ENCODE measurements at regions not wholly inside any gene's neighbourhood (a gene's known extent, or its start where the extent isn't known, plus 50 kb on each side); places are given as distances from the start of the nearest gene placed in this dataset.

GRCh38 chr13:34419025-34419424, 523.0 kb upstream of the NBEA start:
- Histone ChIP-seq H3K27ac (ENCODE audit: low read depth in 1 of 2, low read length in 2 of 2) (no peak overlapping the region), H3K9ac (ENCODE audit: low read depth in 1 of 2, low read length in 2 of 2) (no peak overlapping the region), H3K27me3 (ENCODE audit: control insufficient read depth in 4 of 4, insufficient read depth in 4 of 4, low read length in 3 of 4) (no peaks in the 10 kb centered on the region), H3K9me3 (ENCODE audit: control insufficient read depth in 4 of 4, low read length in 3 of 4) (no peaks in the 10 kb centered on the region), H3K36me3 (ENCODE audit: control insufficient read depth in 4 of 4, insufficient read depth in 3 of 4, low read depth in 1 of 4, low read length in 3 of 4) (no peaks in the 10 kb centered on the region), H3K4me3 (ENCODE audit: low read depth in 1 of 3, low read length in 3 of 3) (no peak overlapping the region), H3K4me1 (ENCODE audit: control insufficient read depth in 4 of 4, insufficient read depth in 4 of 4, low read length in 3 of 4) (no peaks in the 10 kb centered on the region)
- TF ChIP-seq JUND (IDR thresholded peaks at IDR 0.05): no peak
- no peak for TF ChIP-seq GABPA (IDR thresholded peaks at IDR 0.05 in 1 of 2, conservative IDR thresholded peaks at IDR 0.05 in 1 of 2)
- no peak for TF ChIP-seq SP1 (IDR thresholded peaks at IDR 0.05)
- no peak for TF ChIP-seq FOXA2 (IDR thresholded peaks at IDR 0.05)
- no peak for TF ChIP-seq ZBTB33 (IDR thresholded peaks at IDR 0.05)
- TF ChIP-seq CTCF (IDR thresholded peaks at IDR 0.05; ENCODE audit: low read depth, low read length, missing input control): no peak
- TF ChIP-seq RAD21 (IDR thresholded peaks at IDR 0.05): no peak
- no peak for TF ChIP-seq HNF4A (conservative IDR thresholded peaks at IDR 0.05)
- no peak for TF ChIP-seq ATF3 (IDR thresholded peaks at IDR 0.05)
- TF ChIP-seq FOXA1 (IDR thresholded peaks at IDR 0.05): no peak
- no peak for TF ChIP-seq EGR1 (IDR thresholded peaks at IDR 0.05; ENCODE audit: low read depth in 2 of 2)
- no peak for TF ChIP-seq TAF1 (conservative IDR thresholded peaks at IDR 0.05)
- TF ChIP-seq REST (IDR thresholded peaks at IDR 0.05): no peak
- TF ChIP-seq YY1 (IDR thresholded peaks at IDR 0.05): no peak
- TF ChIP-seq HNF4G (IDR thresholded peaks at IDR 0.05): no peak
- DNase-seq (ENCODE audit: low spot score): no peak
- WGBS: 53% methylated on average over 5 of the region's 5 CpGs

GRCh38 chr13:34419755-34420154, 522.3 kb upstream of the NBEA start:
- H3K4me3 ChIP-seq (ENCODE audit: low read depth in 1 of 3, low read length in 3 of 3): no peak overlapping the region
- no peaks in the 10 kb centered on the region for H3K36me3 ChIP-seq (ENCODE audit: control insufficient read depth in 4 of 4, insufficient read depth in 3 of 4, low read depth in 1 of 4, low read length in 3 of 4)
- H3K9ac ChIP-seq (ENCODE audit: low read depth in 1 of 2, low read length in 2 of 2): no peak overlapping the region
- no peak for DNase-seq (ENCODE audit: low spot score)
- no peaks in the 10 kb centered on the region for H3K9me3 ChIP-seq (ENCODE audit: control insufficient read depth in 4 of 4, low read length in 3 of 4)
- TF ChIP-seq FOXA2 (IDR thresholded peaks at IDR 0.05) (no peak), HNF4G (IDR thresholded peaks at IDR 0.05) (no peak), NR2F2 (IDR thresholded peaks at IDR 0.05) (no peak), ZBTB33 (IDR thresholded peaks at IDR 0.05) (no peak), EGR1 (IDR thresholded peaks at IDR 0.05; ENCODE audit: low read depth in 2 of 2) (no peak)
- no peak overlapping the region for H3K27ac ChIP-seq (ENCODE audit: low read depth in 1 of 2, low read length in 2 of 2)
- H3K27me3 ChIP-seq (ENCODE audit: control insufficient read depth in 4 of 4, insufficient read depth in 4 of 4, low read length in 3 of 4): no peaks in the 10 kb centered on the region
- H3K4me1 ChIP-seq (ENCODE audit: control insufficient read depth in 4 of 4, insufficient read depth in 4 of 4, low read length in 3 of 4): no peaks in the 10 kb centered on the region
- 85% methylated on average over 6 of the region's 6 CpGs for WGBS

Data from liver (tissue), 8 donors.